T-helper 2 cell treated with Interferon-gamma antibody and Interleukin-4, amounts not matched to agents 5 μg/mL and 100 μg/mL, for 36 hours (primary cell): ENCODE measurements at regions not wholly inside any gene's neighbourhood (a gene's known extent, or its start where the extent isn't known, plus 50 kb on each side); places are given as distances from the start of the nearest gene placed in this dataset.

Experiments used
- DNase-seq: peaks from one replicate; pipeline ENCODE4 v3.0.0; 2021; ENCODE audit warnings: low spot score
- H3K27ac Mint-ChIP-seq: one replicate; pipeline ENCODE4 v1.8.0; 2021; ENCODE audit warnings: mild to moderate bottlenecking, mixed read lengths
- H3K27me3 Mint-ChIP-seq: one replicate; pipeline ENCODE4 v1.8.0; 2021; ENCODE audit warnings: low read depth, mixed read lengths
- H3K36me3 Mint-ChIP-seq: one replicate; pipeline ENCODE4 v1.8.0; 2021; ENCODE audit warnings: low read depth, mixed read lengths
- H3K4me1 Mint-ChIP-seq: one replicate; pipeline ENCODE4 v1.8.0; 2021; ENCODE audit warnings: low read depth, mixed read lengths
- H3K4me3 Mint-ChIP-seq: one replicate; pipeline ENCODE4 v1.8.0; 2022; ENCODE audit warnings: mild to moderate bottlenecking, moderate library complexity, mixed read lengths
- H3K9me3 Mint-ChIP-seq: one replicate; pipeline ENCODE4 v1.8.0; 2021; ENCODE audit warnings: mixed read lengths

- Mint-ChIP-seq H3K27me3 (no peaks in the 10 kb centered on the region), H3K36me3 (no peaks in the 10 kb centered on the region), H3K4me1 (no peaks in the 10 kb centered on the region), H3K4me3 (no peak overlapping the region), H3K27ac (no peak overlapping the region), H3K9me3 (no peaks in the 10 kb centered on the region)
- no peak for DNase-seq
Measured at GRCh38 chr21:39048064-39048463, 135.2 kb downstream of the PSMG1 start.

- DNase-seq: no peak
- H3K27me3 Mint-ChIP-seq: no peaks in the 10 kb centered on the region
Measured at GRCh38 chr21:39047046-39047445, 136.2 kb downstream of the PSMG1 start.

DNA sequence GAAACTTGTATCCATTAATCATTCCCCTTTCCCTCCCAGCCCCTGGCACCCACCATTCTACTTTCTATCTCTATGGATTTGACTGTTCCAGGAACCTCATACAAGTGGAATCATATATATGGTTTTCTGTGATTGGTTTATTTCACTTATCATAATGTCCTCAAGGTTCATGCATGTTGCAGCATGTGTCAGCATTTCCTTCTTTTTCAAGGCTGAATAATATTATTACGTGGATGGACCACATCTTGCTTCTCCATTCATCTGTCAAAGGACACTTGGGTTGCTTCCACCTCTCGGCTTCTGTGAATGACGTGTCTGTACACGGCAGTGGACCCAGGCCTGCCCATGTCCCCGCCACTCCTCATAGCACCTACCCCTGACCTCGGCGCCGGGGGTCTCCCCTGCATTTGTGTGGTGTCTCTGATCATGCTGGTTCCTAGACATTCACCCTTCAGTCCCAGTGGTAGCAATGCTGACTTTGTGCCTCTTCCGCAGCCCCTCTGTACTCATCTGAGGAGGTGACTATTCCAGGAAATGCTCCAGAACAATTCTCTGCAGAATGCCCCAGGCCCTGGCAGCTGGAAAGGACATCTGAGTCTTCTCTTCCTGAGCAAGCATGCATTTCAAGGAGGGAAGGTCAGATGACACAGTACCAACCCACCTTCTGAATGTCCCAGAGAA, 136.9 kb downstream of the PSMG1 start:
- DNase-seq: no peak
- H3K27ac Mint-ChIP-seq: no peak overlapping the region
- H3K36me3 Mint-ChIP-seq: no peaks in the 10 kb centered on the region
- peaks cover under 1% of the 10 kb centered on the region for H3K4me1 Mint-ChIP-seq
- no peaks in the 10 kb centered on the region for H3K9me3 Mint-ChIP-seq
- no peak overlapping the region for H3K4me3 Mint-ChIP-seq
- H3K27me3 Mint-ChIP-seq: no peaks in the 10 kb centered on the region

More at GRCh38 chr21:39047046-39047445, 136.2 kb downstream of the PSMG1 start:
- H3K9me3 Mint-ChIP-seq: no peaks in the 10 kb centered on the region
- H3K27ac Mint-ChIP-seq: no peak overlapping the region
- H3K4me1 Mint-ChIP-seq: no peaks in the 10 kb centered on the region
- no peaks in the 10 kb centered on the region for H3K36me3 Mint-ChIP-seq
- H3K4me3 Mint-ChIP-seq: no peak overlapping the region

- Mint-ChIP-seq H3K4me3 (no peak overlapping the region), H3K27ac (no peak overlapping the region), H3K9me3 (no peaks in the 10 kb centered on the region), H3K36me3 (peaks cover 1% of the 10 kb centered on the region), H3K4me1 (peaks cover 27% of the 10 kb centered on the region), H3K27me3 (no peaks in the 10 kb centered on the region)
- no peak for DNase-seq
Measured at GRCh38 chr21:39041816-39042215, 141.4 kb downstream of the PSMG1 start.

DNA sequence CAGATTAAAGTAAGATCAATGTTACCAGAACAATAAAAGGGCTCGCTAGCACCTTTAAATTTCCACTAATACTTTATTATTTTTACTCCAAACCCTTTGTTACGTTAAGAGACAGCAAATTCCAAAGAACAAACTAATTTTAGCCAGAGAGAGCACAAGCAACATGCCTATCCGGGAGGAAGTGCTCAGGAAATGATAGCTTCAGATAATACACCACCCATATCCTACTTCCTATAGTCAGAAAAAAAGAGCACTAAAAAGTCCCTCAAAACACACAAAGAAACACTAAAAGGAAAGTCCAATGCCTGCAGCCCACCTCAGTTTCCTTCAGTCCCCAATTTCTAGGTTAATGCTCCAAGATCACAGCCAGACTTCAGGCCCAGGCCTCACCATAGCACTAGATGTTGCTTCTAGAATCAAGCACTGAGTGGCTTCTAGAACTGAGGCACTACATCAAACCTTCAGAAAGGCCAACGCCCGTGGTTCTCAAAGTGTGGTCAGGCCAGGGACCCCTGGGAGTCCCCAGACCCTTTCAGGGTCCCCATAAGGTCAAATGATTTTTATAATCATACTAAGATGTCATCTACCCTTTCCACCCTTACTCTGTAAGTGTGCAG, 142.6 kb downstream of the PSMG1 start:
- peaks cover 28% of the 10 kb centered on the region for H3K4me1 Mint-ChIP-seq
- H3K27me3 Mint-ChIP-seq: no peaks in the 10 kb centered on the region
- no peak for DNase-seq
- H3K36me3 Mint-ChIP-seq: peaks cover 1% of the 10 kb centered on the region
- H3K27ac Mint-ChIP-seq: peak overlapping the region; percentile 88
- H3K4me3 Mint-ChIP-seq: peak overlapping the region; percentile 47
- H3K9me3 Mint-ChIP-seq: no peaks in the 10 kb centered on the region

DNA sequence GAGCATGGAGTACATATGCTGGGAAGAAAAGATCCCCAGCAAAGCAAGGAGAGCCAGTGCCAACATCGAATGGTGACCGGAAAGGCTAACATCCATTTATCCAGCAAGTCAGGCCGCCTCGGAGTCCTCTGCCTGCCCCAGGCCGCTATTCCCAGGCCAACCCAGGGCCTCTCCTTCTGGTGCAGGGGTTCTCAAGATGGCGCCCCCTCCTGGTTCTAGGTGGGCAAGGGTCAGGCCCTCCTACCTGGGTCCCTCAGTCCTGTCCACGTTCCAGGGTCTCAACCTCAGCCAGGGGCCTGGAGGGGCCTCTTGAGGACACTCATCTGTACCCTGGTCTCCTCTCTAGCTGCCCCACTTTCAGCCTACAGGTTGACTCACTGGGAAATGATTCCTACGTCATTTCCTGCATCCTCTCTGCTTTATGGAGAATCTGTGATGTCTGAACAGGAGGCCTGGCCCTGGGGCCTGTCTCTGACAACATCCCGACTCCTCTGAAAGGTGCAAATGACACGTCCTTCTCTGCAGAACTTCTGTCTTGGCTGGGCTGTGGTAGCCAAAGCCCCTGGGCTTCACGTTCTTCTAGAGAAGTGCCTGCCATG, 145.3 kb downstream of the PSMG1 start:
- H3K4me3 Mint-ChIP-seq: no peak overlapping the region
- peaks cover 38% of the 10 kb centered on the region for H3K4me1 Mint-ChIP-seq
- DNase-seq: no peak
- no peaks in the 10 kb centered on the region for H3K27me3 Mint-ChIP-seq
- peaks cover 1% of the 10 kb centered on the region for H3K36me3 Mint-ChIP-seq
- H3K27ac Mint-ChIP-seq: no peak overlapping the region
- no peaks in the 10 kb centered on the region for H3K9me3 Mint-ChIP-seq

- H3K36me3 Mint-ChIP-seq: peaks cover 1% of the 10 kb centered on the region
- no peak overlapping the region for H3K27ac Mint-ChIP-seq
- H3K9me3 Mint-ChIP-seq: no peaks in the 10 kb centered on the region
- H3K27me3 Mint-ChIP-seq: peaks cover 4% of the 10 kb centered on the region
- H3K4me3 Mint-ChIP-seq: no peak overlapping the region
- no peak for DNase-seq
- H3K4me1 Mint-ChIP-seq: peaks cover 38% of the 10 kb centered on the region
Measured at GRCh38 chr21:39036581-39036980, 146.7 kb downstream of the PSMG1 start.

DNA sequence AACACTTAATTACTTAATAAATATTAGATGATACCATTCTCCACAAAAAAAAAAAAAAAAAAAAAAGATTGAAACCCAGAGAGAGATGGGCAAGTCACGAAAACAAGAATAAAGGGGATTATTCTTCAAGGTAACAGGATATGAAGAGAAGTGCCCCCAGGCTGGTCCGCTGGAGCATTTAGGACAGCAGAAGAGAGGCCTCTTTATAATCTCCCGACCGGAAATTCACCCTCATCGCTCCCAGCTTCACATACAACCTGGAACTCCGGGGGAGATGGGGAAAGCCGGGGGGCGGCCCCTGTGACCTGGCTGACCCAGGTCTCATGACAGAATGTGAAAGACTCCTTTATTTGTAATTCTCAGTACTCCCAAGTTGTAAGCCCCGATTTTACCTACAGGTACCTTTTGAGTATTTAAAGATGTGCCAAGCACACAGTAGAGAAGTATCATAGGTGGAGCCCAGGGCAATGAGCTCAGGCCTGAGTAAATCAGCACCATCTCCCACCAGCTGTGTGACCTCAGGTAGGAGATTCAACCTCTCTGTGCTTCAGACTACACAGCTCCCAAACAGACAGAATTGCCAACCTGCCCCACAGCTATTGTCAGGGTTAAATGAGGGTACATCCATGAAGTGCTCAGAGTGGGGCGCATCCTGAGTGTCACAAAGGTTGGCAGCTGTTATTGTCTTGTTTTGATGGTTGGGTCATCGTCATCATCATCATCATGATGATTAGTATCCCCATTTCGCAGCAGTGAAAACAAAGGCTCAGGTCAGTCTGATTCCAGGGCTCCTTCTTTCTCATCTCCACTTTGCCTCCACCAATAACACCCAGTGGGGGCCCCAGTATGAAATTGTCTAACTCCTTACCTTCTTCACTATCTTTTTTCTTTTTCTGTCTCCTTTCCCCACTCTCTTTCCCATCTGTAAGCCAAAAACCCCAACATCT, 148.4 kb downstream of the PSMG1 start:
- H3K9me3 Mint-ChIP-seq: no peaks in the 10 kb centered on the region
- peaks cover 4% of the 10 kb centered on the region for H3K27me3 Mint-ChIP-seq
- H3K36me3 Mint-ChIP-seq: no peaks in the 10 kb centered on the region
- DNase-seq: no peak
- H3K4me1 Mint-ChIP-seq: peaks cover 26% of the 10 kb centered on the region
- H3K4me3 Mint-ChIP-seq: no peak overlapping the region
- H3K27ac Mint-ChIP-seq: no peak overlapping the region

GRCh38 chr21:39033878-39034589, 149.2 kb downstream of the PSMG1 start:
- Mint-ChIP-seq H3K4me1 (peaks cover 22% of the 10 kb centered on the region), H3K4me3 (peak overlapping the region; percentile 14), H3K27me3 (peaks cover 4% of the 10 kb centered on the region), H3K36me3 (no peaks in the 10 kb centered on the region), H3K9me3 (no peaks in the 10 kb centered on the region), H3K27ac (peak overlapping the region; percentile 39)
- peak; percentile 15 for DNase-seq

DNA sequence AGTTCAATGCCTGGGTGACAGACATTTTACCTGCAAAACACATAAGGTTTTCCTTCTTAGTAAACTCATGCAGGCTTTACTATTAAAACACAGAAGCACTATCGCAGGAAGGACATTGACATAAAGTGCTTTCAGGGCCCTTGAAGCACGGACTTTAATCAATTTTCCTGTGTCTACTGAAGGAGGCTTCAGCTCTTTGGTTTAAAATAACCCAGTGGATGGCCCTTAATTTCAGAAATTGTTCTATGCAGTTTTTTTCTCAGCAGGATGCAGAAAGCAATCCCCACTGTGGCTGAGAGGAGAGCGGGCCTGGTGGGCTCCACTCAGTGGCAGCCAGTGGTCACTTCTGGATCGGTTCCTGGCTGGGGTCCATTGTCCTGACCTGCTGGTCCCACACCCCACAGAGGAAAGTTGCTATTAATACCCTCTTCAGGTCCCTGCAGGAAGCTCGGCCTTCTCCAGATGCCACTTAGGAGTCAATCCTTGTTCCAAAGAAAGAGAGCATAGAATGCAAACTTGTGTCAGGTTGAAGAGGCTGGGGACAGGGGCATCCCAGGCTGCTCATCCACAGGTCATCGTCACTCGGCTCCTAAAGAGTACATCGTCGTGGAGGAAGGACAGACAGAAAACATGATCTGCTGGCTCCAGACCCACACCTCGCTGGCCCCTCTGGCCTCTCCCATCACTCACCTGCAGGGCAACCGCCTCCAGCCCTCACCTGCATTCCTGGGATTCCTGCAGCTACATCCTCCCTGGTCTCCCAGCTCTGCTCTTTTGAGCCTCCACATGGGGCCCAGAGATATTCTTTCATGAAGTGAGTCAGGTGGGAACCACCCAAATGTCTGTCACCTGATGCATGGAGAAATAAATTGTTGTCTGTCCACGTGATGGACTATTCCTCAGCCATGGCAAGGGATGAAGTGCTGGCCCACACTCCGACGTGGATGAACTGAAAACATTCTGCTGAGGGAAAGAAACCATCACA, 153.1 kb downstream of the PSMG1 start:
- no peak for DNase-seq

DNA sequence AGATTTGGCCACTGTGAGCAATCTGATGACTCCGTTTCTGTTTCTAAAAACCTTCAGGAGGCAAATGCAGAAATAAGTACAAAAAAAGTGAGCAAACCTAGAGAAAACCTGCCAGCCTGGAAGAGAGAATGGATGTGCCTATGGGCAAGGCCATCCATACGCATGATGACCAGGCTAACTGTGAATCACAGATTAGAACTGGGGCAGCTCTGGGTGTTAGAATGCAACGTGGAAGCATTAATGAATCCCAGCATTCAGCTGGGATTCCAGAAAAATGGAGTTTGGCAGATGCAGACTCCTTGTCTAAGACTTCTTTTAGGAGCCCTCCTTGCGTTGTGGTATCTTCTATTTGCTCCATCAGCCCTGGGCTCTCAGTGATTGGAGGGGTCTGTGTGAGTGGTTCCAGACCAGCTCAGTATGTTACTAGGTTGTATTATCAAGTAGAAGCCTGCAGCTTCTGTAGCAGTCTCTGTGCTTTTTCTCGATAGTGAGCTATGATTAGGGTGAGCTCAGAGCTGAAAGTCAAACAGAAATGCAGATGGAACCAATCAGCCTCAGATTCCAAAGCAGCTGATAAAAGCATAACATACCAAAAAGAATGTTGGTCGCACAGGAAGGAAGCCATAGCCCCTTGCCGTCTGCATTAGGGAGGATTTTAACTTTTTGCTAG, 154.0 kb downstream of the PSMG1 start:
- H3K27ac Mint-ChIP-seq: no peak overlapping the region
- peaks cover 10% of the 10 kb centered on the region for H3K4me1 Mint-ChIP-seq
- peaks cover 5% of the 10 kb centered on the region for H3K36me3 Mint-ChIP-seq
- no peak for DNase-seq
- H3K4me3 Mint-ChIP-seq: no peak overlapping the region
- H3K9me3 Mint-ChIP-seq: peaks cover 14% of the 10 kb centered on the region
- peaks cover 4% of the 10 kb centered on the region for H3K27me3 Mint-ChIP-seq

More for the DNA sequence above, 153.1 kb downstream of the PSMG1 start:
- Mint-ChIP-seq H3K27me3 (peaks cover 4% of the 10 kb centered on the region), H3K27ac (no peak overlapping the region), H3K36me3 (peaks cover 5% of the 10 kb centered on the region), H3K9me3 (peaks cover 10% of the 10 kb centered on the region), H3K4me1 (peaks cover 10% of the 10 kb centered on the region), H3K4me3 (no peak overlapping the region)

GRCh38 chr21:39025198-39025597, 158.1 kb downstream of the PSMG1 start:
- DNase-seq: no peak
- Mint-ChIP-seq H3K9me3 (peaks cover 19% of the 10 kb centered on the region), H3K4me3 (no peak overlapping the region), H3K36me3 (peaks cover 5% of the 10 kb centered on the region), H3K27me3 (no peaks in the 10 kb centered on the region), H3K4me1 (no peaks in the 10 kb centered on the region), H3K27ac (no peak overlapping the region)
